NCI-H69 (cell line): ENCODE measurements at regions not wholly inside any gene's neighbourhood (a gene's known extent, or its start where the extent isn't known, plus 50 kb on each side); places are given as distances from the start of the nearest gene placed in this dataset.
A peak's percentile ranks its signal among the peaks of the same experiment; 100 is the strongest.

Source experiments
- DNase-seq: peaks from one replicate; lab custom pipeline; 2025; lab: John Stamatoyannopoulos, UW

DNA sequence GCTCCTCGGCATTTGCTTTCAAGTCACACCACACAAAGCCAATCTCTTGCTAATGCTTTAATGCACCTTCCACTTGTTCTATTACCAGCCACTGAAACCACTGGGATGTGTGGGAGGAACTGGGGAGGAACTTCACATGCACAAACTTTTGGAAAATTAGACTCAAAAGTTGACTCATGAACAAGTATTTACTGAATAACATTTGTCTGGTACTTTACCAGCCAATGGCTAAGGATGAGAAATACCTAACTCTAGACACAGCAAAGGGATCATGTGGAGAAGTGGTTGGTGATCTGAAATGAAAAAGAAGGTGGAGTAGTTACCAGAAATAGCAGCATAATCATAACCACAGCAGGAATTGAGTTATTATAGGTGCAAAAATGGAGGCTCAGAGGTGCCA is 554.0 kb upstream of the NOX3 start:
- DNase-seq: no peak

DNA sequence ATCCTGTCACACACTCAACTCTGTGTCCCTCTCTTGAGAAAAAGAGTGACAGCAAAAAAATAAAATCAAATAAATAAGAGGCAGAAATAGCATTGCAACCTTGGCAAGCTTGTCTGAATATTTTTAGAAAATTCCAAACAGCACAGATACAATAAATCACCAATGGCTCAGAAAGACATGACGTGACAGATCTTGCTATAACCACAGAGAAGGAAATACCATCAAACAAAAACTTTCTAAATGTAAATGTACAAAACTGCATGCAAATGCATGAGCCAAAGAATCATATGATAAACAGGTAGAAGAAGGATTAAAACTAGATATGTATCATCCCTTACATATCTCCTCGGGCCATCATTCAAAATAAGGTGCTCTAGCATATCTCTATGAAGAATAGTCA is 549.2 kb upstream of the NOX3 start:
- no peak for DNase-seq

DNA sequence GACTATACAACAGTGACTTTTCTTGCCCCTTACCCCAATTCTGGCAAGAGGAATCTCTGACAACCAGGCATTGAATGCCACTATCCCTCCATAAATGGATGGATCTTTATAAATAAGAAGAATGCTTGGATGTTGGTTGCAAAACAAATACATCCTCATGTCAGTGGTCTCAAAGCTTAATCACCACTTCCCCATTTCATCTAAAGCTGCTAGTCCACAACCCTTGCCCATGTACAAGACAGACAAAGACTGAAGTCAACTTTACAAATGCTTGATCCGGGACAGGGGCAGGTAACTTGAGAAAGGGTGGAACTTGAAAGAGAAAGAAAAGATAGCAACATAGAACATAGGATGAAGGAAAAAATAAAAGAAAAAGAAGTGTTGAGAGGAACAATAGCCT is 540.5 kb upstream of the NOX3 start:
- DNase-seq: no peak

DNA sequence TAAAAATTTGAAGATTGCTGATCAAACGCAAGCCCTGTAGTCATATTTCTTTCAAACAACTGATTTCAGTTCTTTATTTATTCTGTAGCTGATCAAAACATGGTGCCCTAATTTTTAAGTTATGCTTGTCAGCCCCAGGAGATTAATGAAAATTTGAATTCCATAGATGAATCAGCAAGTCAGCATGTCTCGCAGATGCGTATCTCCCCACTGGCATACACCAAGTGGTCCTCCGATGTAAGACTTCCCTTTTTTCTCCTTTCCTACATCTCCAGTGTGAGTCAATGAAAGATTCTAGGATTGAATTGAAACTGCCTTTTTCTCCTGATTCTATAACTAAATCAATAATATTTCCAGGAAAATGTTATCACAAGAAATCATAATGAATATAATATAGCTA is 539.6 kb upstream of the NOX3 start:
- no peak for DNase-seq

DNA sequence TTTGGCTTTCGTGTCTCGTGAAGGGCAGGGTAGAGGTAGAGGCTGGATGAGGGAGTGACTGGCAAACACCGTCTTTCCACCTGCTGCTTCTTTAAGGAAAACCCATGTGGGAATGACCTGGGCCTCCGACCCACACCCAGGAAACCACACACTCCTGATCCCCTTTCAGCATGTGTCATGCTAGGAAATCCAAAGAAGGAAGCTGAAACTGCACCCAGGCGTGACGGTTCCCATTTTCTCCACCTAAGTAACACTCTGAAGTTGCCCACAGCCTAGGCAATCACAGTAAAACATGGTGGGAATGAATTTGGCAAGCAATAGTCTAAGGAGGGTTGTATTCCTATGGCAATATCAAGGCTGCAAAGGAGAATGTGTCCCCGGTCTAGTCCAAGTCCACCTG is 538.4 kb upstream of the NOX3 start:
- DNase-seq: no peak

DNA sequence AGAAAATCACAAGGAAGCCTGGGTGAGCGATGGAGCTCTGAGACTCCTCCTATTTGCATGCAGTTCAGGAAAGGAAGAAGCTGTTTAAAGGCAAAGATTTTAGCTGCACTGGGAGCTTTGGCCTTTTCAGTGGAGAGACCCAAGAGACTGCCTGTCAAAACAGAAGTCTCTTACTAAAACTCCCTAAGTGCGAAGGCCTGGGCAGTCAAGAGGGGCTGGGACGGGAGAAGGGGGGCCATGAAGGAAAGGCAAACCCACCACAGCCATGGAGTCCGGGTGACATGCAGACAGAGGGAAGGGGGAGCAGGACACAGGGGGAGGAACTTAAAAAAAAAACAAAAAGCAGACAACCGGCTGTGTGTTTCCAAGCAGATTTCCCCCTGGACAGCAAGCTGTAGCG is 537.6 kb upstream of the NOX3 start:
- no peak for DNase-seq

DNA sequence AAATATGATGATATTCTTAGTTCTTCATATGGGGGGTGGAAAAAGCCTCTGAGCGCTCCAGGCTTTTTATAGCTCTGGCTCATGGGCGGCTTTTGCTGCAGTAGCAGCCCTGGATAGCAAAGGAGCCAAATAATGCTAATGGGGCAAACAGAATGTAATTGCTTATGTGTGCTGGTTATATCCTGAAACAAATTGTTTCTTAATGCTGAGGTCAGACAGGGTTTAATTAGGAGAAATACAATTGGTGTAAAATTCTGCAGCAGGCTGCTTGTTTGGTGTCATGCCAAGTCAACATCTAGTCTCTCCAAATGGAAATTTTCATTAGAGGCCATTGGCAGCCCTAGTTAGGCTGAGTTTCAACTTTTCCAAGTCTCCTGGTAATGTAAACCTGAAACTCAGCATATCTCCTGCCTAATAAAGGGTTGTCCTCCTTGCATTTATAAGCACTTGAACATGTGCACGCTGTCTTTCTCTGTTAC is 530.1 kb upstream of the NOX3 start:
- DNase-seq: peak; percentile 79

DNA sequence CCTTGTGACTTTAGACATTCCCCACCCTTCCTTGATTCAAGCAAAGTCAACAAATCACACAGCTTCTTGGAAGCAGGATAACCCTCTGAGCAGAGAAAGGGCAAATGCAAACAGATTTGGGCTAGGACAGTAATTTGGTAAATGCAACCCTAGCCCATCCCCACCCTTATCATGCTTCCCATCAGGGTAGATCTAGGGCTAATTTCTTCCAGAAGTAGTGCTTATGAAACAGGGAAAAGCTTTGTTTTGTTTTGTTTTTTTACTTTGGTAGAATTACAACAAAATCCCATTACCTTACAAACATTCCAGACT is 525.1 kb upstream of the NOX3 start:
- peak; percentile 28 for DNase-seq

DNA sequence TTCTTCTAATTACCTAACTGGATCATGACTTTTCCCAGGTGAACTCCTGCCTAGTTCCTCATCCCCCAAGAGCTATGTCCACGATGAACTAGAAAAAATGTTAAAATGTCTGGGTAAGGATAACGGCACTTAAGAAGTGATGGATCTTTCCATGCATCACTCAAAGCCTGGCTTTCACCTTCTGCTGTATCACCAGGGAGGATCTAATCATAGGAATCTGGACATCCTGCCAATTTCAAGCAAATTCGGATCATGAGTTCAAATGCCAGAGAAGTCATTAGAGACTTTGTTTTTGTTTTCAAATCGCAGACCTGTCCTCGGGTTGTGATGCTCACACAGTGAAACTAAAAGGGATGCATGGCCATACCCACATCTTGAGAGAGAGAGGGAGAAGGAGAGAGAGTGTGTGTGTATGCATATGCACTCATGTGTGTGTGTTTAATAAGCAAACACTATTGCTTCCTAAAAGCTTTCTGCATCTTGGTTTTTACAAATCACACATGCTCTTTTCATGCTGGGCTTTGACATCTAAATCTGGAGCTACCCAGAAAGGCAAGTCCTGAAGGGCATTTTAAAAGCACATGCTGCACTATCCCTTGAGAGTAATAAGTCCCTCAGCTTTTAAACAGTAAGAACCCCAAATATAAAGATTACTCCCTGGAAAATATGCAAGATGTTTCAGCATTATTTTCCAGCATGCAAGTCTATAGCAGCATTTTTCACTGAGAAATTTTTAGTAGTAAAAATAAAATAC is 524.6 kb upstream of the NOX3 start:
- DNase-seq: peak; percentile 32

DNA sequence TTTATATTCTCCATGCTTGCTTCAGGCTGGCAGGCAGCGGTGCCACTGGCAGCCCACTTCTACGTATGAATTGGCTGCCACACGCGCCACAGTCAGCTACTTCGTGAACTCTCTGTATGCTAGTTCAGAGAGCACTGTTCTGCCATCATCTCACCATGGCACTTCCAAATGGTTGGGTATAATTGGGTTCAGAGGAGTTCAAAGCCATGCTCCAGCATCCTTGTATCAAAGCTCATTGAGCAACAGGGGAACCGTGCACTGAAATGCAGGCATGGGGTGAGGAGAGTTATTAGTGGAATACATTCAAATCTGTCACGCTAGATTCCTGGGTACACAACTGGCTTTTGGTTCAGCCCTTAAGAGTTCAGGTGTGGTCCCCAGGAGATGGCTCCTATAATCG is 519.9 kb upstream of the NOX3 start:
- no peak for DNase-seq

DNA sequence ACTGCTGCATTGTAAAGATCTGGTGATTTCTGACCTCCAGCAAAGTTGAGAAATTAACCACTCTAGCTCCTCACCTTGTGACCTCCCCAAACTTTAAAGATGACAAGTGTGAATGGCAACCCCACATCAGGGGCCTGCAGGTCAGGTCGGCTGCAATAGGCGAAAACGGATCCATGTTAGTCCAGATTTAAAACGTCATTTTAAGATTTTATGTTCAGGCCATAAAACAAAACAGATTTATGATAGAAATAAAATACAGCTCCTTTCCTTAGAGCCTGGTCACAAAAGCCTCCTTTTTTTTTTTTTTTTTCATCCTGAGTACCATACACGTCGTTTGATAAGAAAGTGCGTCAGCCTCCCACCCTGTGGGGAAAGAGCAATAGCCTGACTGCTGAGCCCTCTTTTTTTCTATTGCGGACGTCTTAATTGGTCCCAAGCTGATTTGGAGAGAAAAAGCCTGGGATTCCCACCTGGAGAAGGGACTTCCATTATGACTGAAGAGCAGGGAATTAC is 519.2 kb upstream of the NOX3 start:
- no peak for DNase-seq

DNA sequence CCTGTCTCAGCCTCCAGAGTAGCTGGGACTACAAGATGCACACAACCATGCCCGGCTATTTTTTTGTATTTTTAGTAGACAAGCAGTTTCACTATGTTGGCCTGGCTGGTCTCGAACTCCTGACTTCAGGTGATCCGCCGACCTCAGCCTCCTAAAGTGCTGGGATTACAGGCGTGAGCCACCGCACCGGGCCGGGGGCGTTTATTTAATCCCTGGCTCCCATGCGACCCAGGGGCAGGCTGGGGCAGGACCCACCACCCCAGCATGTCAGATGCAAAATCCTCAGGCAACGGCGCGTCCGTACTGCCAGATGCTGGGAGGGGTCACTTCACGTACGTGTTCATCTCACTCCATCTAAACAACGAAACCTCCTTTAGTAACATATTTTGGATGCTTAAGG is 518.7 kb upstream of the NOX3 start:
- no peak for DNase-seq

DNA sequence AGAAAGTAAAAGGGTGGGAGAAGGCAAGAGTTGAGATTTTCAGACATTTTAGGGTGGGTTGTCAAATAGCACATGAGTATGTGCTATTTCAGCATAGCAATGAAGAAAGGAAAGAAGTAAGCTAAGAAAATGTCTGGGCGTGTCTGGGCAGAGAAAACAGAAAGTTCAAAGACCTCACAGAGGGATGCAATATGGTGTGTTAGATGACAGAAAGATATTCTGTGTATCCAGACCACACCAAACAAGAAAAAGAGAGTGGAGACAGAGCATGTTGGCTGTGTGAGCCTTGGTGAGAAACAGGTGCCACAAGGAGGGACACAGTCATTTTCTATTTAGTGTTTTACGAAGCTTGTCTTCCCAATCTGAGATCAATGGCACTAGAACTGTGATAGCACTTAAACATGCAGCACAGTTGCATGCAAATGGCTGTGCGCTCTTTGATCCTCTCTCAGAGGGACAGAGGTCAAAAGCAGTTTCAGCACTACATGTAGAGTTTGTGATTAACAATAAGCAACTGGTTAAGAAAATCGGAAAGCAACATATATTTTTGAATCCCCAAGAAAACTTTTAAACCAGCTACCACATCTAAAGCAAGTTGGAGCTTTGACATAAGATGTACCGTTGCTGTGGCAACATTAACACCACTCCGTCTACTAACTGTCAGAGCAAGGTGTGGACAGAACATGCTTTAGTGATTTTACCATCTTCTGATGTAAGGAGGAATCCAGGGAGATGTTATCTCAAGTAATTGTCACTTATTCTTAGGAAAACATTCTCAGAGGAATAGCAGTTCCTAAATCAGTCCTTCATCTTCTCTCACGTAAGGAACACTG is 515.5 kb upstream of the NOX3 start:
- DNase-seq: peak; percentile 60

DNA sequence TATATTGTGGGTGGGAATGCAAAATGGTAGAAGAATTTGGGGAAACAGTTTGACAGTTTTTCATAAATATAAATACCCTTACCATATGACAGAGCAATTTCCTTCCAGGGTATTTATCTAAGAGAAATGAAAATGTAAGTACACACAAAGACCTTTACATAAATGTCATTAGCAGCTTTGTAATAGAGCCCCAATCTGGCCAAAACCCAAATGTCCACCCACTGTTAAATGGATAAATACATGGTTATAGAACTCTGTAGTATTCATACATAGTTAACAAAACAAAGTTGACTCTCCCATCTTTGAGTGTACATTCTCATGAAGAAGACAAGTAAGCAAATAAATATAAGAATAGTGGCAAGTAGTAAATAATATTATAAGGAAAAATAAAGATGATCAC is 514.8 kb upstream of the NOX3 start:
- DNase-seq: peak; percentile 75

DNA sequence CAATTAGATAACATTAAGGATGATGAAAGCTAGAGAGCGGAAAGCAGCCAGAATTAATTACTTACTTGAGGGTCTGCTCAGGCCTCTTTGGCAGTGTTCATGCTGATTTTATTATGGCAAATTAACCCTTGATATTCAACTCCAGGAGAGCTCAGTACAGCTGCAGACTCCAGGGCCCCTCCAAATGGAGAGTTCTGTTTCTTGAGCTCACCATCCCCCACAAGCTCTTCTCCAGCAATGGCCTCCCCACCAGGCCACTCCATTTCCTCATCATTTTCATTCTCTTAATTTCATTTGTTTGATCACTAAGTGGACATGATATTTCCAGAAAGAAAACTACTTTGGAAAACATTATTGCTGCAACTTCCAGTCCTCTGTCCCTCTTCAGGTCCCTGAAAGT is 513.3 kb upstream of the NOX3 start:
- DNase-seq: no peak

DNA sequence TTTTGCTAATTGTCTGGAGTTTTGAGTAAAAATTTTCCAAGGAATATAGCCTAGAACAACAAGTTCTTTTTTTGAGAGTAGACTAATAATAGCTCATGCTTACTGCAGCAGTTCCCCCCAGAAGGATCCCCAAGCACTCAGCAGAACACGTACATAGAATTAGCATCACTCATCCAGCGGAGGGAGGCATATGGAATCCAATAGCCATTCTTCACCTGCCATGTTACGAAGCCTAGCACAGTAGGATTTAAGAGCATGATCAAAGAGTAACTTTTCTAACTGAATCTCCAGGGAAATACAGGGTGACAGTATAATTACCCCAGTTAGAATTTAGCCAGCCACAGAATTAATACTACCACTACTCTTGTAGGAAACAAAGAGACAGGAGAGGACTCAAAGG is 511.7 kb upstream of the NOX3 start:
- DNase-seq: peak; percentile 23

DNA sequence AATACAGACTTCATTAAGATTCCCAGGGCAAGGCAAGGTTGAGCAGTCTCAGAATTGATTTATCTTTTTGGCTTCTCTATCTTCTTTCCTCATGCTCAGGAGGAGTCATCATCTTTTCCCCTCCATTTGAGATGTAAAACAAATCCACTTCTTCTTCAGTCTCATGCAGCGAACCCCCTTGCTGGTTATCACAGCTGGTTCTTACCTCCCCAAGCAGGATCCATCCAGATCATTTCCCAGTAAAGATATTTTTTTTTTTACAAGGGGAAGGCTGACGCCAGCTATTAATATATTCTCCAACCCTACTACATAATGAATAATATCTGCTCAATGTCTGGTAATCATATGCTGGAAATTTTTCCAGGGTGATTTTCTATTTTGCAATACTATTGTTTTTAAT is 508.9 kb upstream of the NOX3 start:
- no peak for DNase-seq

DNA sequence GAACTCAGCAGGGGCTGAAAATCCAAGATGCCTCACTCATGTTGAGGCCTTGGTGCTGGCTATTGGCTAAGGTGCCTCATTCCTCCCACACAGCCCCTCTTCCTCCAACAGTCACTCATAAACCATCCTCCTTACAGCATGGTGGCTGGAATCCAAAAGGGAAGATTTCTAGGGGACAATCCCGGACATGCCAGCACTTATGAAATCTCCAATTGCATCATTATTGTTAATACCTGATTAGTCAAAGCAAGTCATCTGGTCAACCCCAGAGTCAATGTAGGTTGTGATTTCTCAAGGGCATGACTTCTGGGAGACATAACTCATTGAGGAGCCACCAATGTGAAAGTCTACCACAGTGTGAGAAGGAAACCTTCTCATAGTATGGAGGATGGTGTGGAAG is 506.6 kb upstream of the NOX3 start:
- no peak for DNase-seq

DNA sequence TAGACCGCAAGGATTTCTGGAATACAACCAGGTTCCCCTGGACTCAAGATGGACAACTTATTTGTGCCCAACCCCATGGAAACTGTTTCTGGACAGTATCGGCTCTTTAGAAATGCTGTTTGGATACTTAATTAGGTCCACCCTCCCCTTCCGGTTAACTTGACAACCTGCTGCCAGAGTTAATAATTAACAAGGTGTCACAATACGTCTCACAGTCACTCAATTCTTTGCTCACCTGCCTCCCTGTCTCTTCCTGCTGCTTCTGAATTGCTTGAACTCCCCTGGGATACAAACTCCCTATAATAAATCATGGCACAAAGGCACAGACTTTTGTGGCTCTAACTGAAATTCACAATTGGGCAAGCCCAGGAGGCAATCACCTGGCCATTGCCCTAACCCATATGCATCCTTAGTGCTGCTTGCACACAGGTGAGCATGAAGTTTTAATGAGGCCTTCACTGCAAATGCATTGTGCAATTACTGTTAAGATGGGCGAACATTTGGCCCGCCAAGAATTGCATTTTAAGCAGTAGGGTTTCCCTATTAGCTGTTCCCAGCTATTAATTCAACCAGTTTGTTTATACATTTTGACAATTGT is 504.4 kb upstream of the NOX3 start:
- DNase-seq: peak; percentile 99

DNA sequence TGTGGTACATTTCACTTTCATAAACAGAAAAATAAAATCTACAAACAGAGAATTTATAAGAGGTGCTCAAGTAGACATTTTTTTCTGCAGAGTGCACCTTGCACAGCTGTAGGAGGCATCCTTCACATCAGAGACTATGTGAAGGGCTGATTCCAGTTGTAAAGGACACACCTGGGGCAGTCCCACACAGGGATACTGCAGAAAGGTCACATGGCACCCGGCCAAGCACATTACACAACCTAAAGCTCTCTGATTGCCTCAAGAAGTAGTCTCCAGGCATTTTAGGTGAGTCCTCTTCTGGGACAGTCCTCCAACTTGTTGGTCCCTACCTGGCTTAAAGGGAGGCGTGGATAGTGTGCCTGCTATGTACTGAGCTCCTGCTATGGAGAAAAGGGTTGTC is 502.9 kb upstream of the NOX3 start:
- DNase-seq: peak; percentile 30

DNA sequence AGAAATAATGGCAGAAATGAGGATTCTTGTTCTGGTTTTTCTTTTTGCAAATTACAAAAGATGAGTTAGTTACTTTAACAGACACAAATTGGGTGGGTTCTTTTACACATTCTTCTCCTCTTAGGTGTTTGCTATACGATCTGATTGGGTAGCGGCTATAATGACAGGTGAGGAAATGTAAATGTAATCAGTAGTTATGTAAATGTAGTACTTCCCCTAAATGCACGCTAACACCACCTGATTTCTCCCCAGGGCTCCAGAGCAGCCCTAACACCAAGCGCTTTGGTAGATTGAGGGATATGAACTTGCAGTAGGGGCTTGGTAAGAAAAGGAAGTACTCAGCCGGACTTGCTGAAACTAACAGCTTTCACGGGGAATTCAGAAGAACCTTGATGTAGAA is 499.4 kb upstream of the NOX3 start:
- peak; percentile 35 for DNase-seq

DNA sequence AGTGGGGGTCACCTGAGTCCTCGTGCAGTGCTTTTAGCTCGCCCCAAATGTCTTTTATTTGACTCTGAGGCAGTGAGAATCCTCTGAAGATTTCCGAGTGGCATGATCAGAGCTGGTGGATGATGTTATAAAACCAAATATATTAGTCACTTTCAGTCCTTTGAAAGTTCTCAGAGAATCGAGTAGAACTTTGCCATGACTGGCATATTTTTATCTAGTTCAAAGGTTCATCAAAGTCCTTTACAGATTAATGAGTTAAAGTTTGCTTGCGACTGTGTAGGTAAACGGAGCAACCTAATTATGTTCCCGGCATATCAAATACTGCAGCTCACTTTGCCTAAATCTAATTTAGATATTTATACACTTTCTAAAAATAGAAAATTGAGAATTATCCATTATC is 498.5 kb upstream of the NOX3 start:
- no peak for DNase-seq

DNA sequence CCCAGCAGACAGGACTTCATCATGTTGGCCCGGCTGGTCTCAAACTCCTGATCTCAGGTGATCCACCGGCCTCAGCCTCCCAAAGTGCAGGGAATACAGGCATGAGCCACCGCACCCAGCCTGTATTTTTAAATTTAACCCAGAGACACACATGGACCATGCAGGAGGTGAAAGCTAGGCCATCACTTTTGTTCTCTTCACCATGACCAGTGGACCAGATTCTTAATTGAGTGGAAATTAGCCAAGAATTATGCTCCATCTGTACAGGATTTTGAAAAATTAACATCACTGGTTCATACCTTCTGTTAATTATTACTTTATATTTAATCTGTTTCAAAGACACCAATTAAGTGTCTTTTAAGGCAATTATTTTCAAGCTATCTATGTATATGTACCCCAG is 493.6 kb upstream of the NOX3 start:
- no peak for DNase-seq
